H1 (cell line): ENCODE measurements at regions not wholly inside any gene's neighbourhood (a gene's known extent, or its start where the extent isn't known, plus 50 kb on each side); places are given as distances from the start of the nearest gene placed in this dataset.

Experiments
- ATF3 ChIP-seq: IDR thresholded peaks from 2 replicates; pipeline ENCODE4 v1.6.1; 2011; ENCODE audit warnings: low read depth, mild to moderate bottlenecking, low read length; ENCODE audit not compliant: insufficient read depth
- CHD2 ChIP-seq: IDR thresholded peaks from 2 replicates; pipeline ENCODE4 v1.6.1; 2012; ENCODE audit warnings: low read length, improper control_type of control experiment
- CHD7 ChIP-seq: fragments of 300-600 bp; sonication (generic); IDR thresholded peaks from 2 replicates; pipeline ENCODE4 v1.7.1; 2012; ENCODE audit warnings: low read length, moderate library complexity, mild to moderate bottlenecking, inconsistent platforms; ENCODE audit not compliant: insufficient replicate concordance
- E2F6 ChIP-seq: IDR thresholded peaks from 2 replicates; pipeline ENCODE4 v1.6.1; 2012; ENCODE audit warnings: inconsistent platforms
- JUND ChIP-seq: IDR thresholded peaks from 2 replicates; pipeline ENCODE4 v1.6.1; 2011; ENCODE audit warnings: mild to moderate bottlenecking, improper control_type of control experiment, low read length
- KDM5A ChIP-seq: fragments of 200-600 bp; IDR thresholded peaks from 2 replicates; pipeline ENCODE4 v1.7.1; 2012; ENCODE audit warnings: mild to moderate bottlenecking, low read length, inconsistent platforms, mixed read lengths
- SAP30 ChIP-seq: fragments of 300-600 bp; sonication (generic); IDR thresholded peaks from 2 replicates; pipeline ENCODE4 v1.7.1; 2012; ENCODE audit warnings: low read length, moderate library complexity, mild to moderate bottlenecking, inconsistent platforms; ENCODE audit not compliant: insufficient read depth, insufficient replicate concordance
- SIN3A ChIP-seq, 2 experiments: IDR thresholded peaks in 1 of 2; conservative IDR thresholded peaks in 1 of 2; 2 replicates each; pipeline ENCODE4 v1.6.1; 2011 to 2012; ENCODE audit warnings: low read length in 2 of 2, improper control_type of control experiment in 1 of 2, low read depth in 1 of 2, mild to moderate bottlenecking in 1 of 2
- SP2 ChIP-seq: IDR thresholded peaks from 2 replicates; pipeline ENCODE4 v1.6.1; 2012; ENCODE audit warnings: mild to moderate bottlenecking, low read length, inconsistent platforms
- USF2 ChIP-seq: IDR thresholded peaks from 2 replicates; pipeline ENCODE4 v1.6.1; 2011; ENCODE audit warnings: low read length, improper control_type of control experiment

GRCh38 chr3:64299206-64299605 is 73.9 kb upstream of the PRICKLE2 start (continued):
- TF ChIP-seq CHD7: no peak
- TF ChIP-seq JUND: no peak
- no peak for TF ChIP-seq SP2
- TF ChIP-seq CHD2: no peak
- TF ChIP-seq KDM5A: no peak
- TF ChIP-seq SIN3A (conservative IDR thresholded peaks at IDR 0.05 in 1 of 2, IDR thresholded peaks at IDR 0.05 in 1 of 2; ENCODE audit: low read depth in 1 of 2, low read length in 2 of 2): no peak
- TF ChIP-seq SAP30: no peak
- TF ChIP-seq E2F6: no peak
- TF ChIP-seq USF2: no peak
- TF ChIP-seq ATF3: no peak
